ENCODE measurements at regions not wholly inside any gene's neighbourhood (a gene's known extent, or its start where the extent isn't known, plus 50 kb on each side); places are given as distances from the start of the nearest gene placed in this dataset.

- TF ChIP-seq CTCF (IDR thresholded peaks at IDR 0.05) (no peak), POLR2A (IDR thresholded peaks at IDR 0.05) (no peak), POLR2AphosphoS5 (IDR thresholded peaks at IDR 0.05) (no peak), EP300 (IDR thresholded peaks at IDR 0.05) (no peak)
Observed at GRCh38 chr16:64215730-64216129, 906.1 kb downstream of the CDH11 start.
